Naive thymus-derived CD4-positive, alpha-beta T cell (primary cell): ENCODE measurements at regions not wholly inside any gene's neighbourhood (a gene's known extent, or its start where the extent isn't known, plus 50 kb on each side); places are given as distances from the start of the nearest gene placed in this dataset.

Source experiments
- ATAC-seq: fragments of 150-1000 bp; cut with Tn5 transposase; 2 replicates; pipeline ENCODE4 v1.10.0; 2021; ENCODE audit warnings: mild to moderate bottlenecking, moderate library complexity
- CTCF ChIA-PET: fragments of 350-600 bp; sonication (Branson Sonifier 250); formaldehyde crosslinking; loops from one replicate; lab custom pipeline; 2021; ENCODE audit warnings: antibody characterized with exemption; lab: Charles Lee
- POLR2A ChIA-PET: fragments of 350-600 bp; sonication (Branson Sonifier 250); formaldehyde crosslinking; loops from one replicate; lab custom pipeline; 2021; ENCODE audit warnings: antibody characterized with exemption, inconsistent platforms; lab: Charles Lee
- DNase-seq, 9 donors: peaks; one replicate each; pipeline versions ENCODE4 v3.0.0 to v3.0.0-alpha.2; 2020 to 2022; ENCODE audit warnings: mixed read lengths in 1 of 9
- H3K27ac ChIP-seq: one replicate; pipeline ENCODE4 v1.7.0; 2013; ENCODE audit warnings: mild to moderate bottlenecking, low read depth, low read length, moderate library complexity
- H3K27me3 ChIP-seq, 2 donors: one replicate each; pipeline ENCODE4 v1.7.0; 2013; ENCODE audit warnings: low read length in 2 of 2, mild to moderate bottlenecking in 2 of 2, moderate library complexity in 2 of 2; ENCODE audit not compliant: control insufficient read depth in 2 of 2, insufficient read depth in 2 of 2
- H3K36me3 ChIP-seq, 3 experiments: 1 replicate in 2 of 3; 2 replicates in 1 of 3; pipeline ENCODE4 v1.7.0; 2013; ENCODE audit warnings: low read length in 3 of 3, mild to moderate bottlenecking in 3 of 3, moderate library complexity in 1 of 3; ENCODE audit not compliant: insufficient read depth in 3 of 3, control insufficient read depth in 2 of 3
- H3K4me1 ChIP-seq, 2 donors: one replicate each; pipeline ENCODE4 v1.7.0; 2013; ENCODE audit warnings: low read length in 2 of 2, mild to moderate bottlenecking in 2 of 2, moderate library complexity in 1 of 2; ENCODE audit not compliant: control insufficient read depth in 2 of 2, insufficient read depth in 2 of 2
- H3K4me3 ChIP-seq: 2 replicates; pipeline ENCODE4 v1.7.0; 2013; ENCODE audit warnings: mild to moderate bottlenecking, low read length
- H3K9me3 ChIP-seq, 3 experiments: 1 replicate in 2 of 3; 2 replicates in 1 of 3; pipeline ENCODE4 v1.7.0; 2013; ENCODE audit warnings: low read length in 3 of 3; ENCODE audit not compliant: control insufficient read depth in 2 of 3
- H3K27ac Mint-ChIP-seq, 9 donors: one replicate each; pipeline ENCODE4 v1.8.0; 2020 to 2022; ENCODE audit warnings: mixed read lengths in 9 of 9, mild to moderate bottlenecking in 8 of 9, moderate library complexity in 5 of 9, inconsistent platforms in 2 of 9
- H3K27me3 Mint-ChIP-seq, 5 donors: one replicate each; pipeline ENCODE4 v1.8.0; 2021 to 2022; ENCODE audit warnings: mixed read lengths in 5 of 5, mild to moderate bottlenecking in 1 of 5
- H3K36me3 Mint-ChIP-seq, 5 donors: one replicate each; pipeline ENCODE4 v1.8.0; 2020 to 2022; ENCODE audit warnings: mixed read lengths in 5 of 5, mild to moderate bottlenecking in 3 of 5, inconsistent platforms in 1 of 5
- H3K4me1 Mint-ChIP-seq, 7 donors: one replicate each; pipeline ENCODE4 v1.8.0; 2020 to 2022; ENCODE audit warnings: mixed read lengths in 7 of 7, mild to moderate bottlenecking in 3 of 7, inconsistent platforms in 1 of 7
- H3K4me3 Mint-ChIP-seq, 10 donors: one replicate each; pipeline ENCODE4 v1.8.0; 2020 to 2022; ENCODE audit warnings: mild to moderate bottlenecking in 10 of 10, mixed read lengths in 10 of 10, moderate library complexity in 6 of 10, inconsistent platforms in 2 of 10
- H3K9me3 Mint-ChIP-seq, 11 donors: one replicate each; pipeline ENCODE4 v1.8.0; 2020 to 2022; ENCODE audit warnings: mixed read lengths in 11 of 11, mild to moderate bottlenecking in 4 of 11, inconsistent platforms in 1 of 11, moderate library complexity in 1 of 11
- intact Hi-C, 2 donors: fragments of 100-400 bp; cut with micrococcal nuclease; formaldehyde crosslinking; loops; one replicate each; pipeline ENCODE4 v1.15.1; 2023

DNA sequence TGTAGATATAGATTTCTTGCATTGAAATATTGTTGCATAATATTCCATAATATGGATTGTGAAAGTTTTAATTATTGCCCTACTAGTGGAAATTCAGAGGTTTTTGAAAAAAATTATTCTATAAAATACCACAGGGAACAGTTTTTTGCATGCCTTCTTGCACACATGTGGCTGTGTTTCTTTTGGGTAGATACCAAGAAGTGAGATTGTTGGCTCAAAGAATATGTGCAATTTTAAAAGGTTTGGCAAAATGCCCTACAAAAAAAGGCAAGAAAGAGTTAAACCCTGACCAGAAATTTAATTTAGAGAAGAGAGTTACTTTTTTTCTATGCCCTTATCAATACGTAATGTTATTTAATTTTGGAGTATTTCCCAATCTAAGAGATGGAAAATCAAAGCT lies 270.8 kb upstream of the DAPK1 start:
- Mint-ChIP-seq H3K9me3 (peaks cover 0 to 3% (median 0%) of the 10 kb centered on the region in 11 donors), H3K27me3 (peaks cover 0 to 25% (median 16%) of the 10 kb centered on the region in 5 donors), H3K27ac (no peak overlapping the region), H3K4me3 (no peak overlapping the region), H3K36me3 (peaks cover 0 to 3% (median 0%) of the 10 kb centered on the region in 5 donors), H3K4me1 (no peaks in the 10 kb centered on the region)
- Histone ChIP-seq H3K9me3 (no peaks in the 10 kb centered on the region), H3K27me3 (no peaks in the 10 kb centered on the region), H3K4me1 (no peaks in the 10 kb centered on the region), H3K27ac (no peak overlapping the region), H3K36me3 (no peaks in the 10 kb centered on the region), H3K4me3 (no peak overlapping the region)
- DNase-seq (no peak), ATAC-seq (no peak)
- ChIA-PET CTCF (no interaction called here), POLR2A (no interaction called here)
- intact Hi-C loops = no loop called here

DNA sequence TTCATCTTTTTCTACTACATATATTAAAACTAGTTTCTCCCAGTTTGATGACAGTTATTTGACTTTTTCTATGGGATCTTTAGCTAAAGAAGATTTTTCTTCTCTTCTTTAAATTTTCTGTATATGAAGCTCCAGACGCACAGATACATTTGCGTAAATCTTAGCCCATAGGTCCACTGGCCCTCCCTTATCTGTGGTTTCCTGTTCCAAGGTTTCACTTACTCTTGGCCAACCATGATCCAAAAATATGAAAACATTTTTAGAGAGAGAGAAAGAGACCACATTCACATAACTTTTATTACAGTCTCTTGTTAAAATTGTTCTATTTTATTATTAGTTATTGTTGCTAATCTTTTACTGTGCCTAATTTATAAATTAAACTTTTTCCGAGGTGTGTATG lies 270.2 kb upstream of the DAPK1 start:
- Histone ChIP-seq H3K4me3 (no peak overlapping the region), H3K9me3 (no peaks in the 10 kb centered on the region), H3K36me3 (no peaks in the 10 kb centered on the region), H3K4me1 (no peaks in the 10 kb centered on the region), H3K27ac (no peak overlapping the region), H3K27me3 (no peaks in the 10 kb centered on the region)
- peaks cover 0 to 6% (median 0%) of the 10 kb centered on the region in 5 donors for H3K36me3 Mint-ChIP-seq
- intact Hi-C loops = no loop called here
- H3K9me3 Mint-ChIP-seq = peaks cover 0 to 5% (median 0%) of the 10 kb centered on the region in 11 donors
- no peak overlapping the region for H3K4me3 Mint-ChIP-seq
- H3K27ac Mint-ChIP-seq = no peak overlapping the region
- DNase-seq = no peak
- peaks cover 0 to 21% (median 17%) of the 10 kb centered on the region in 5 donors for H3K27me3 Mint-ChIP-seq
- CTCF ChIA-PET = no interaction called here
- no peaks in the 10 kb centered on the region for H3K4me1 Mint-ChIP-seq
- POLR2A ChIA-PET = no interaction called here
- no peak for ATAC-seq

DNA sequence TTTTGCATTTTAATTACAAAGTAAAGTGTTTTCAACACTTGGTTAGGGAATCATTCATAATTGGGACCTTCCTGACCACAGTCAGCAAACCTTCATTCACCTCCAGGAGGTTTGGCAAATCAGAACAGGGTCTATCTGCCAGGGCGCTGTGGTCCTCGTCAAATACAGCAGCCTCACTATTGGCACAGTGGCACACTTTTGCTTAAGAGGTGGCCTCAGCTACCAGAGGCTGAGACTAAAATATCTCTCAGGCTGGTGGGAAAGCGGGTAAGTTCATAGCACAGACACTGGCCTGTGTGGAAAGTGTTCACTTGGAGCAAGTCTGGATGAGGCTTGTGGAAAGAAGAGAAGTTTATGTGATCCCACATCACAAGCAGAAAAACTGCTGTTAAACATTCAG lies 268.6 kb upstream of the DAPK1 start:
- H3K36me3 ChIP-seq = no peaks in the 10 kb centered on the region
- H3K27ac ChIP-seq = no peak overlapping the region
- no peak overlapping the region for H3K4me3 ChIP-seq
- DNase-seq (no peak), ATAC-seq (no peak)
- Mint-ChIP-seq H3K4me1 (no peaks in the 10 kb centered on the region), H3K27ac (no peak overlapping the region), H3K27me3 (peaks cover 0 to 18% (median 13%) of the 10 kb centered on the region in 5 donors), H3K36me3 (peaks cover 0 to 6% (median 0%) of the 10 kb centered on the region in 5 donors), H3K4me3 (no peak overlapping the region), H3K9me3 (peaks cover 0 to 10% (median 0%) of the 10 kb centered on the region in 11 donors)
- H3K4me1 ChIP-seq = no peaks in the 10 kb centered on the region
- intact Hi-C loops = no loop called here
- ChIA-PET POLR2A (interaction anchor here (0.5 kb wide), 1 partner anchor 585 kb away, joined by 3 read pairs; no protein-coding TSS in a partner anchor), CTCF (no interaction called here)
- no peaks in the 10 kb centered on the region for H3K27me3 ChIP-seq
- H3K9me3 ChIP-seq = no peaks in the 10 kb centered on the region

DNA sequence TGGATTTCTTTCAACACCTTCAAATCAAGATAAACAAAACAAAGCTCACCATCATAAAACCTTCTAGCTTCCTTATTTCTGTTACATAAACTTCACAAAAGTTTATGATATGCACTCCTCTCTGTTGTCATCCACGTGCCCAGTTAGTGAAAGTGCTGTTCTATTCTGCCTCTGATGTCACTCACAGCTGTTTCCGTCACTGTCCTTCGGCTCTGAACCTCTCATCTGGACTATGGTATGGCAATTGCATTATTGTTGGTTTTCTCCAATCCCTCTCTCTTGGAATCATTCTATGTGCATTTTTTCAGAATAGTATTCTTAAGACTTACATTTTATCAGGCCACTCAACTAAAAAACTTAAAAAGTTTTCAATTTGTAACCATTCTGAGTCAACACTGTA lies 264.2 kb upstream of the DAPK1 start:
- CTCF ChIA-PET = no interaction called here
- intact Hi-C loops = no loop called here
- H3K27me3 ChIP-seq = no peaks in the 10 kb centered on the region
- H3K36me3 ChIP-seq = no peaks in the 10 kb centered on the region
- Mint-ChIP-seq H3K27ac (no peak overlapping the region), H3K27me3 (peaks cover 0 to 11% (median 5%) of the 10 kb centered on the region in 5 donors), H3K9me3 (peaks cover 0 to 10% (median 0%) of the 10 kb centered on the region in 11 donors), H3K4me3 (no peak overlapping the region), H3K4me1 (no peaks in the 10 kb centered on the region), H3K36me3 (peaks cover 0 to 6% (median 0%) of the 10 kb centered on the region in 5 donors)
- H3K9me3 ChIP-seq = no peaks in the 10 kb centered on the region
- POLR2A ChIA-PET = no interaction called here
- no peak overlapping the region for H3K4me3 ChIP-seq
- DNase-seq (no peak), ATAC-seq (no peak)
- H3K27ac ChIP-seq = no peak overlapping the region
- no peaks in the 10 kb centered on the region for H3K4me1 ChIP-seq

DNA sequence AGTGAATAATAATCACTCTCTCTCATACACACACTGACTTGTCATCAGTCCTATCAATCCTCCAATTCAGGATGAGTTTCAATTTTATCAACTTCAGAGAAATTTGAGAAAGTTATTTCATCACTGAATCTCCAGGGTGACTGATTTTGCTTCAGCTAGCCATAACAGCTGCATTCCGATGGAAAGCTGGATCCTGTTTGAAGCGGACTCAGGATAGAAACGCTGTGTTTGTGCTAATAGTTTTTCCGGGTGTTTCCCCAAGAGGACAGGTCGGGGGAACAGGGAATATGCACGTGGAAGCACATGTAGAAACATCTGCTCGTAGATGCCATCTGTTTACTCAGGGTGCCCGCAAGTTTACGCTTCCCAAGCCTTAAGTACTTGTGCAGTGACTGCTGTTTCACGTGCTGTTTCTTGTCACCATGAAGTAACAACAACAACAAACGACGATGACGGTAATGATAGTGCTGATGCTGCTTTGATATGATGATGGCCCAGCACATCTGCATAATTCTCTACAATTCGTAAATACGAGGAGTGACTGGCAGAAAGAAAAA lies 263.7 kb upstream of the DAPK1 start:
- intact Hi-C loops = no loop called here
- Histone ChIP-seq H3K36me3 (no peaks in the 10 kb centered on the region), H3K9me3 (no peaks in the 10 kb centered on the region), H3K27me3 (no peaks in the 10 kb centered on the region), H3K4me3 (no peak overlapping the region), H3K27ac (no peak overlapping the region), H3K4me1 (no peaks in the 10 kb centered on the region)
- DNase-seq (no peak), ATAC-seq (no peak)
- H3K36me3 Mint-ChIP-seq = peaks cover 0 to 6% (median 0%) of the 10 kb centered on the region in 5 donors
- ChIA-PET POLR2A (no interaction called here), CTCF (no interaction called here)
- no peak overlapping the region for H3K27ac Mint-ChIP-seq
- H3K9me3 Mint-ChIP-seq = peaks cover 0 to 10% (median 0%) of the 10 kb centered on the region in 11 donors
- H3K27me3 Mint-ChIP-seq = peaks cover 0 to 11% (median 6%) of the 10 kb centered on the region in 5 donors
- no peak overlapping the region for H3K4me3 Mint-ChIP-seq
- no peaks in the 10 kb centered on the region for H3K4me1 Mint-ChIP-seq

DNA sequence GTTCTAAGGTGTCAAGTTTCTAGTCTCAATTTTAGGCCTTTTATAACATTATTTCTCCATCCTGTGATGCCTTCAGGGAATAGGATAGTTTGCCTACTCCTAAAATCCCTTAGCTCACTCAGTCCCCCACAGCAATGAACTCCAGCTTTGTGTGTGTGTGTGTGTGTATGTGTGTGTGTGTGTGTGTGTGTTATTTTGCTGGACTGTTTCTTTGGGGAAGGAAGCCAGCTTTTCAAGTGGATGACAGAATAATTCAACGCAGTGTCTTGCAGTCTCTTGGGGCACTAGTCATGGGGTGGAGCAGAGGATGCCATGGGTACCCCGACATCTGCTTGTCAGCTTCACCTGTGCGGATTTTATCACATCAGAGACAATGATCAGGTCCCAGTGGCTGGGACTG lies 262.8 kb upstream of the DAPK1 start:
- H3K27ac Mint-ChIP-seq = no peak overlapping the region
- Histone ChIP-seq H3K9me3 (no peaks in the 10 kb centered on the region), H3K27me3 (no peaks in the 10 kb centered on the region), H3K27ac (no peak overlapping the region), H3K4me1 (no peaks in the 10 kb centered on the region), H3K36me3 (no peaks in the 10 kb centered on the region), H3K4me3 (no peak overlapping the region)
- ChIA-PET CTCF (no interaction called here), POLR2A (no interaction called here)
- intact Hi-C loops = no loop called here
- H3K4me3 Mint-ChIP-seq = no peak overlapping the region
- H3K9me3 Mint-ChIP-seq = peaks cover 0 to 10% (median 0%) of the 10 kb centered on the region in 11 donors
- ATAC-seq = no peak
- peaks cover 0 to 15% (median 6%) of the 10 kb centered on the region in 5 donors for H3K27me3 Mint-ChIP-seq
- peaks cover 0 to 6% (median 0%) of the 10 kb centered on the region in 5 donors for H3K36me3 Mint-ChIP-seq
- no peaks in the 10 kb centered on the region for H3K4me1 Mint-ChIP-seq
- no peak for DNase-seq

DNA sequence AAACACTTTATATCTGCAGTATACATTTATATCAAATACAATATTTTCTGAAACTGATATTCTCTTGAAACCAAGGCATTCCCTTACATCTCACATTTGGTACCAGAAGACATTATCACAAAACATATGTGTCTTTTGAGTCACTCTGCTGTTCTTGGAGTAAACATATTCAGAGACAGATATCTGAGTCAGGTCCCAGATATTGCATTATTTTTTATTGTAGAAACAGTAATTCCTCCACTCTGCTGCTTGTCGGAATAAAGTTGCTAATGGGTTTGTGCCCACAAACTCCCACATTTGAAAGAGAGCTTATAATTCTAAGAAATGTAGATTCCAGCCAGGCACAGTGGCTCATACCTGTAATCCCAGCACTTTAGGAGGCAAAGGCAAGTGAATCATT lies 261.1 kb upstream of the DAPK1 start:
- H3K36me3 Mint-ChIP-seq = peaks cover 0 to 6% (median 0%) of the 10 kb centered on the region in 5 donors
- no peaks in the 10 kb centered on the region for H3K9me3 ChIP-seq
- intact Hi-C loops = no loop called here

More for the DNA sequence above, 261.1 kb upstream of the DAPK1 start:
- Histone ChIP-seq H3K4me1 (no peaks in the 10 kb centered on the region), H3K4me3 (no peak overlapping the region), H3K27me3 (no peaks in the 10 kb centered on the region), H3K36me3 (no peaks in the 10 kb centered on the region), H3K27ac (no peak overlapping the region)
- peaks cover 0 to 10% (median 0%) of the 10 kb centered on the region in 11 donors for H3K9me3 Mint-ChIP-seq
- H3K4me3 Mint-ChIP-seq = no peak overlapping the region
- H3K27me3 Mint-ChIP-seq = peaks cover under 1 to 27% (median 16%) of the 10 kb centered on the region in 5 donors
- no peak overlapping the region for H3K27ac Mint-ChIP-seq
- no peaks in the 10 kb centered on the region for H3K4me1 Mint-ChIP-seq
- ChIA-PET POLR2A (no interaction called here), CTCF (no interaction called here)
- ATAC-seq (no peak), DNase-seq (no peak)
